Trophoblast cell (in vitro differentiated cells and primary cell): ENCODE measurements at regions not wholly inside any gene's neighbourhood (a gene's known extent, or its start where the extent isn't known, plus 50 kb on each side); places are given as distances from the start of the nearest gene placed in this dataset.

Experiments used
- DNase-seq, 2 donors: peaks; one replicate each; pipeline ENCODE4 v3.0.0-alpha.2; 2016
- H2AFZ ChIP-seq: 2 replicates; pipeline ENCODE4 v1.6.1; 2013; ENCODE audit warnings: low read length, moderate library complexity, mild to moderate bottlenecking; ENCODE audit not compliant: insufficient read depth, poor library complexity
- H2AK5ac ChIP-seq: 2 replicates; pipeline ENCODE4 v1.6.1; 2013; ENCODE audit warnings: mild to moderate bottlenecking, low read length
- H2BK120ac ChIP-seq: 2 replicates; pipeline ENCODE4 v1.6.1; 2013; ENCODE audit warnings: low read length, mild to moderate bottlenecking, moderate library complexity; ENCODE audit not compliant: insufficient read depth, poor library complexity
- H2BK12ac ChIP-seq: 2 replicates; pipeline ENCODE4 v1.6.1; 2013; ENCODE audit warnings: mild to moderate bottlenecking, low read length, moderate library complexity
- H2BK5ac ChIP-seq: 2 replicates; pipeline ENCODE4 v1.6.1; 2013; ENCODE audit warnings: low read length, low read depth, moderate library complexity, mild to moderate bottlenecking; ENCODE audit not compliant: poor library complexity
- H3K14ac ChIP-seq: 2 replicates; pipeline ENCODE4 v1.6.1; 2013; ENCODE audit warnings: mild to moderate bottlenecking, low read length
- H3K18ac ChIP-seq: 2 replicates; pipeline ENCODE4 v1.6.1; 2013; ENCODE audit warnings: mild to moderate bottlenecking, low read length
- H3K23ac ChIP-seq: 2 replicates; pipeline ENCODE4 v1.6.1; 2013; ENCODE audit warnings: low read length
- H3K27ac ChIP-seq: 2 replicates; pipeline ENCODE4 v1.5.1; 2013; ENCODE audit warnings: low read depth, mild to moderate bottlenecking, inconsistent platforms, low read length, moderate library complexity
- H3K27me3 ChIP-seq: 2 replicates; pipeline ENCODE4 v1.6.1; 2013; ENCODE audit warnings: inconsistent platforms, mild to moderate bottlenecking, low read length, moderate library complexity; ENCODE audit not compliant: insufficient read depth
- H3K36me3 ChIP-seq, 2 experiments: 1 replicate in 1 of 2; 2 replicates in 1 of 2; pipeline ENCODE4 v1.6.1; 2013; ENCODE audit warnings: low read length in 2 of 2, mild to moderate bottlenecking in 2 of 2, moderate library complexity in 1 of 2; ENCODE audit not compliant: insufficient read depth in 2 of 2, control insufficient read depth in 1 of 2
- H3K4ac ChIP-seq: 2 replicates; pipeline ENCODE4 v1.6.1; 2013; ENCODE audit warnings: low read depth, mild to moderate bottlenecking, low read length, moderate library complexity
- H3K4me1 ChIP-seq, 2 experiments: 1 replicate in 1 of 2; 2 replicates in 1 of 2; pipeline ENCODE4 v1.6.1; 2013; ENCODE audit warnings: low read length in 2 of 2, mild to moderate bottlenecking in 2 of 2, moderate library complexity in 1 of 2; ENCODE audit not compliant: insufficient read depth in 2 of 2, control insufficient read depth in 1 of 2
- H3K4me2 ChIP-seq: 2 replicates; pipeline ENCODE4 v1.6.1; 2013; ENCODE audit warnings: inconsistent platforms, mild to moderate bottlenecking, low read length, moderate library complexity
- H3K4me3 ChIP-seq: 2 replicates; pipeline ENCODE4 v1.5.1; 2013; ENCODE audit warnings: mild to moderate bottlenecking, low read depth, low read length, inconsistent platforms
- H3K79me1 ChIP-seq: one replicate; pipeline ENCODE4 v1.6.1; 2013; ENCODE audit warnings: low read length
- H3K79me2 ChIP-seq: 2 replicates; pipeline ENCODE4 v1.6.1; 2013; ENCODE audit warnings: low read length, mild to moderate bottlenecking; ENCODE audit not compliant: control insufficient read depth, insufficient read depth, poor library complexity
- H3K9ac ChIP-seq: 2 replicates; pipeline ENCODE4 v1.6.1; 2013; ENCODE audit warnings: mild to moderate bottlenecking, low read length
- H3K9me3 ChIP-seq: 2 replicates; pipeline ENCODE4 v1.6.1; 2013; ENCODE audit warnings: low read depth, mild to moderate bottlenecking, control low read depth, inconsistent platforms, low read length; ENCODE audit not compliant: insufficient read depth
- H4K12ac ChIP-seq: 2 replicates; pipeline ENCODE4 v1.6.1; 2013; ENCODE audit warnings: low read depth, mild to moderate bottlenecking, low read length, moderate library complexity
- H4K8ac ChIP-seq: 2 replicates; pipeline ENCODE4 v1.6.1; 2013; ENCODE audit warnings: low read depth, mild to moderate bottlenecking, low read length, moderate library complexity
- H4K91ac ChIP-seq: one replicate; pipeline ENCODE4 v1.6.1; 2013; ENCODE audit warnings: low read depth, mild to moderate bottlenecking, low read length, moderate library complexity
- WGBS: extraction: QIAGEN DNeasy Blood & Tissue Kit; methylation state at CpG from one replicate; pipeline ENCODE4 v1.1.7; 2013; ENCODE audit warnings: missing lambda C conversion rate; ENCODE audit not compliant: insufficient read length, insufficient coverage; ENCODE audit errors: extremely low coverage; 5-methylcytosine and 5-hydroxymethylcytosine counted together

- H4K8ac ChIP-seq: no peak overlapping the region
- no peak overlapping the region for H4K12ac ChIP-seq
- no peak overlapping the region for H3K9ac ChIP-seq
- no peak for DNase-seq
- no peaks in the 10 kb centered on the region for H3K4me1 ChIP-seq
- H4K91ac ChIP-seq: no peak overlapping the region
- no peaks in the 10 kb centered on the region for H3K36me3 ChIP-seq
- H3K4me3 ChIP-seq: no peak overlapping the region
- no CpG with 5 or more reads among the region's 4 CpGs for WGBS
- H3K27ac ChIP-seq: no peak overlapping the region
- no peaks in the 10 kb centered on the region for H3K79me1 ChIP-seq
- H3K4ac ChIP-seq: no peak overlapping the region
- H2BK5ac ChIP-seq: no peak overlapping the region
- H2BK120ac ChIP-seq: no peak overlapping the region
- no peak overlapping the region for H3K18ac ChIP-seq
- H2AFZ ChIP-seq: no peak overlapping the region
- no peak overlapping the region for H3K4me2 ChIP-seq
- H3K9me3 ChIP-seq: peaks cover 6% of the 10 kb centered on the region
- H3K27me3 ChIP-seq: no peaks in the 10 kb centered on the region
- H2BK12ac ChIP-seq: no peak overlapping the region
- no peak overlapping the region for H3K14ac ChIP-seq
- H3K79me2 ChIP-seq: no peaks in the 10 kb centered on the region
- H3K23ac ChIP-seq: no peak overlapping the region
- H2AK5ac ChIP-seq: no peak overlapping the region
Observed at GRCh38 chr1:186745531-186746146, 65.4 kb upstream of the PTGS2 start.

GRCh38 chr1:186741640-186742039 is 61.4 kb upstream of the PTGS2 start:
- no peak for DNase-seq
- Histone ChIP-seq H3K23ac (no peak overlapping the region), H2BK5ac (no peak overlapping the region), H2BK12ac (no peak overlapping the region), H4K8ac (no peak overlapping the region), H3K36me3 (no peaks in the 10 kb centered on the region), H3K79me2 (no peaks in the 10 kb centered on the region), H3K9me3 (no peaks in the 10 kb centered on the region), H3K4ac (no peak overlapping the region), H3K4me2 (no peak overlapping the region), H2BK120ac (no peak overlapping the region), H3K18ac (no peak overlapping the region), H3K4me1 (no peaks in the 10 kb centered on the region), H3K14ac (no peak overlapping the region), H4K91ac (no peak overlapping the region), H3K4me3 (no peak overlapping the region), H2AK5ac (no peak overlapping the region), H3K79me1 (no peaks in the 10 kb centered on the region), H3K27me3 (no peaks in the 10 kb centered on the region), H3K27ac (no peak overlapping the region), H3K9ac (no peak overlapping the region), H4K12ac (no peak overlapping the region), H2AFZ (no peak overlapping the region)
- WGBS: no CpG with 5 or more reads among the region's 1 CpG

GRCh38 chr1:186740324-186740723 is 60.1 kb upstream of the PTGS2 start:
- no peak overlapping the region for H3K14ac ChIP-seq
- no peak overlapping the region for H3K23ac ChIP-seq
- H2AK5ac ChIP-seq: no peak overlapping the region
- H3K4me2 ChIP-seq: no peak overlapping the region
- no peak for DNase-seq
- H3K9ac ChIP-seq: no peak overlapping the region
- H4K91ac ChIP-seq: no peak overlapping the region
- H2BK120ac ChIP-seq: no peak overlapping the region
- no peak overlapping the region for H3K4me3 ChIP-seq
- H3K9me3 ChIP-seq: no peaks in the 10 kb centered on the region
- no peak overlapping the region for H4K12ac ChIP-seq
- H3K79me2 ChIP-seq: no peaks in the 10 kb centered on the region
- no peak overlapping the region for H3K18ac ChIP-seq
- no peak overlapping the region for H3K27ac ChIP-seq
- no peak overlapping the region for H2AFZ ChIP-seq
- H2BK5ac ChIP-seq: no peak overlapping the region
- H2BK12ac ChIP-seq: no peak overlapping the region
- no peak overlapping the region for H3K4ac ChIP-seq
- no peaks in the 10 kb centered on the region for H3K79me1 ChIP-seq
- no peaks in the 10 kb centered on the region for H3K36me3 ChIP-seq
- no peak overlapping the region for H4K8ac ChIP-seq
- H3K27me3 ChIP-seq: no peaks in the 10 kb centered on the region
- H3K4me1 ChIP-seq: no peaks in the 10 kb centered on the region
- no CpG with 5 or more reads among the region's 2 CpGs for WGBS

- no peak overlapping the region for H3K14ac ChIP-seq
- no CpG with 5 or more reads among the region's 4 CpGs for WGBS
- no peak overlapping the region for H3K27ac ChIP-seq
- H2AK5ac ChIP-seq: no peak overlapping the region
- no peak overlapping the region for H4K12ac ChIP-seq
- H3K18ac ChIP-seq: no peak overlapping the region
- H3K4me2 ChIP-seq: no peak overlapping the region
- no peak overlapping the region for H2AFZ ChIP-seq
- no peaks in the 10 kb centered on the region for H3K36me3 ChIP-seq
- H3K9me3 ChIP-seq: no peaks in the 10 kb centered on the region
- DNase-seq: no peak
- H3K4ac ChIP-seq: no peak overlapping the region
- no peak overlapping the region for H3K23ac ChIP-seq
- no peak overlapping the region for H4K8ac ChIP-seq
- H3K79me1 ChIP-seq: no peaks in the 10 kb centered on the region
- no peak overlapping the region for H4K91ac ChIP-seq
- no peak overlapping the region for H2BK12ac ChIP-seq
- H3K27me3 ChIP-seq: no peaks in the 10 kb centered on the region
- no peak overlapping the region for H2BK5ac ChIP-seq
- H2BK120ac ChIP-seq: no peak overlapping the region
- no peaks in the 10 kb centered on the region for H3K79me2 ChIP-seq
- H3K9ac ChIP-seq: no peak overlapping the region
- H3K4me1 ChIP-seq: no peaks in the 10 kb centered on the region
- no peak overlapping the region for H3K4me3 ChIP-seq
Observed at GRCh38 chr1:186739515-186739914, 59.3 kb upstream of the PTGS2 start.
